ENCODE measurements at regions not wholly inside any gene's neighbourhood (a gene's known extent, or its start where the extent isn't known, plus 50 kb on each side); places are given as distances from the start of the nearest gene placed in this dataset.

DNA sequence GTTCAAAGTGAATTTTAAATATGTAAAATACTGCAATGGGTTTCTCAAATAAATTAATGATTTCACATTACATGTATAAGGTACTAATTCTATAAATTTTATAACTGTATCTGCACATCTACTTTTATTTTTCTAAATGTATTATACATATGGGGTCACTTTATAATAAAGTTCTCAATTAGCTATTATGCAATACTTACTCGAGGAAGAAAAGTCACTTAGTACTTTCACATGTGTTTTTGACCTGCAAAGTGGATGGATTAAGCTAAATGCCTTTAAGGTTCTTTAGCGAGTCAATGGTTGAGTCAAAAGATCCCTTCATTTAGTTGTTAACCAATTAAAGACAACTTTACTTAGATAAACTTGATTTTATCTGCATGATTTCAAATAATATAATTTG is 437.8 kb downstream of the ANKRD7 start:
- TF ChIP-seq, protein P1, sequence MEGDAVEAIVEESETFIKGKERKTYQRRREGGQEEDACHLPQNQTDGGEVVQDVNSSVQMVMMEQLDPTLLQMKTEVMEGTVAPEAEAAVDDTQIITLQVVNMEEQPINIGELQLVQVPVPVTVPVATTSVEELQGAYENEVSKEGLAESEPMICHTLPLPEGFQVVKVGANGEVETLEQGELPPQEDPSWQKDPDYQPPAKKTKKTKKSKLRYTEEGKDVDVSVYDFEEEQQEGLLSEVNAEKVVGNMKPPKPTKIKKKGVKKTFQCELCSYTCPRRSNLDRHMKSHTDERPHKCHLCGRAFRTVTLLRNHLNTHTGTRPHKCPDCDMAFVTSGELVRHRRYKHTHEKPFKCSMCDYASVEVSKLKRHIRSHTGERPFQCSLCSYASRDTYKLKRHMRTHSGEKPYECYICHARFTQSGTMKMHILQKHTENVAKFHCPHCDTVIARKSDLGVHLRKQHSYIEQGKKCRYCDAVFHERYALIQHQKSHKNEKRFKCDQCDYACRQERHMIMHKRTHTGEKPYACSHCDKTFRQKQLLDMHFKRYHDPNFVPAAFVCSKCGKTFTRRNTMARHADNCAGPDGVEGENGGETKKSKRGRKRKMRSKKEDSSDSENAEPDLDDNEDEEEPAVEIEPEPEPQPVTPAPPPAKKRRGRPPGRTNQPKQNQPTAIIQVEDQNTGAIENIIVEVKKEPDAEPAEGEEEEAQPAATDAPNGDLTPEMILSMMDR (IDR thresholded peaks at IDR 0.05; ENCODE audit: insufficient read depth, low read length, poor library complexity, severe bottlenecking) = no peak
- no peak for TF ChIP-seq EZH2phosphoT487 (conservative IDR thresholded peaks at IDR 0.05; ENCODE audit: low read length)
